ENCODE measurements at regions not wholly inside any gene's neighbourhood (a gene's known extent, or its start where the extent isn't known, plus 50 kb on each side); places are given as distances from the start of the nearest gene placed in this dataset.

- Histone ChIP-seq H3K4me2 (ENCODE audit: low read depth, low read length) (no peak overlapping the region), H3K4me3 (replicated peaks in 1 of 3; ENCODE audit: insufficient read depth in 1 of 3, low read depth in 2 of 3, low read length in 3 of 3) (no peak overlapping the region), H4K20me1 (ENCODE audit: insufficient read depth, low read length) (no peaks in the 10 kb centered on the region), H2AFZ (ENCODE audit: low read length) (no peak overlapping the region), H3K27me3 (ENCODE audit: control insufficient read depth in 1 of 2, insufficient read depth in 2 of 2, low read length in 2 of 2) (no peaks in the 10 kb centered on the region; a peak in 2 of 5 replicates), H3K36me3 (replicated peaks in 1 of 2; ENCODE audit: control insufficient read depth in 1 of 2, insufficient read depth in 2 of 2, low read length in 2 of 2) (no peaks in the 10 kb centered on the region), H3K9ac (ENCODE audit: insufficient read depth, low read depth, low read length) (no peak overlapping the region), H3K4me1 (ENCODE audit: insufficient read depth, low read length) (no peaks in the 10 kb centered on the region), H3K27ac (ENCODE audit: extremely low read length, insufficient read depth, low read length) (no peak overlapping the region), H3K79me2 (ENCODE audit: insufficient read depth, low read length) (no peaks in the 10 kb centered on the region), H3K9me3 (ENCODE audit: low read length) (no peaks in the 10 kb centered on the region)
- no peak for ATAC-seq
- intact Hi-C loops (cut with micrococcal nuclease; ENCODE audit: unreplicated experiment) (no loop called here), in situ Hi-C loops (cut with HindIII; ENCODE audit: extremely low pct_ligation_motif_present, low pct_unique_long_range_greater_than_20kb) (no loop called here)
- no peak for FAIRE-seq
- ChIA-PET POLR2A (no interaction called here), CTCF (ENCODE audit: low intra/inter-chr PET ratio, low total read pairs) (no interaction called here)
- no TSS peak for BruUV-seq (replicated peaks)
- no peak for DNase-seq (ENCODE audit: low spot score)
- no peak for TF ChIP-seq NCOA2 (CRISPR knock-in tag; IDR thresholded peaks at IDR 0.05)
- 33% methylated on average over 6 of the region's 11 CpGs for WGBS (ENCODE audit: low lambda C conversion rate)
Measured at GRCh38 chr10:104520653-104521052, 120.4 kb upstream of the SORCS3 start.

- H3K36me3 ChIP-seq (replicated peaks in 1 of 2; ENCODE audit: control insufficient read depth in 1 of 2, insufficient read depth in 2 of 2, low read length in 2 of 2): no peaks in the 10 kb centered on the region
- no peak overlapping the region for H3K27ac ChIP-seq (ENCODE audit: extremely low read length, insufficient read depth, low read length)
- BruUV-seq (replicated peaks): no TSS peak
- intact Hi-C loops (cut with micrococcal nuclease; ENCODE audit: unreplicated experiment) (no loop called here), in situ Hi-C loops (cut with HindIII; ENCODE audit: extremely low pct_ligation_motif_present, low pct_unique_long_range_greater_than_20kb) (no loop called here)
- no peaks in the 10 kb centered on the region; a peak in 1 of 5 replicates for H3K27me3 ChIP-seq (ENCODE audit: control insufficient read depth in 1 of 2, insufficient read depth in 2 of 2, low read length in 2 of 2)
- no peak overlapping the region for H3K4me3 ChIP-seq (replicated peaks in 1 of 3; ENCODE audit: insufficient read depth in 1 of 3, low read depth in 2 of 3, low read length in 3 of 3)
- WGBS (ENCODE audit: low lambda C conversion rate): 2% methylated on average over 6 of the region's 9 CpGs
- H3K4me1 ChIP-seq (ENCODE audit: insufficient read depth, low read length): no peaks in the 10 kb centered on the region
- CTCF ChIA-PET (ENCODE audit: low intra/inter-chr PET ratio, low total read pairs): no interaction called here
- DNase-seq (ENCODE audit: low spot score) (no peak), ATAC-seq (no peak), FAIRE-seq (no peak)
- no peaks in the 10 kb centered on the region for H3K79me2 ChIP-seq (ENCODE audit: insufficient read depth, low read length)
- no peak overlapping the region for H2AFZ ChIP-seq (ENCODE audit: low read length)
- no peaks in the 10 kb centered on the region for H4K20me1 ChIP-seq (ENCODE audit: insufficient read depth, low read length)
- H3K9ac ChIP-seq (ENCODE audit: insufficient read depth, low read depth, low read length): no peak overlapping the region
- TF ChIP-seq DR1 (CRISPR knock-in tag; IDR thresholded peaks at IDR 0.05) (no peak), HNF4A (CRISPR knock-in tag; IDR thresholded peaks at IDR 0.05) (no peak), RFXAP (CRISPR knock-in tag; IDR thresholded peaks at IDR 0.05; ENCODE audit: borderline replicate concordance) (no peak), CHCHD3 (CRISPR knock-in tag; IDR thresholded peaks at IDR 0.05) (no peak), GABPA (IDR thresholded peaks at IDR 0.05; ENCODE audit: low read depth, low read length) (no peak), GABPA (CRISPR knock-in tag; IDR thresholded peaks at IDR 0.05; ENCODE audit: low read depth) (no peak), ZNF543 (CRISPR knock-in tag; IDR thresholded peaks at IDR 0.05) (no peak), HNRNPUL1 (IDR thresholded peaks at IDR 0.05; ENCODE audit: low read depth, low read length) (no peak), SCMH1 (CRISPR knock-in tag; IDR thresholded peaks at IDR 0.05; ENCODE audit: borderline replicate concordance) (no peak)
- TF ChIP-seq, protein P1, sequence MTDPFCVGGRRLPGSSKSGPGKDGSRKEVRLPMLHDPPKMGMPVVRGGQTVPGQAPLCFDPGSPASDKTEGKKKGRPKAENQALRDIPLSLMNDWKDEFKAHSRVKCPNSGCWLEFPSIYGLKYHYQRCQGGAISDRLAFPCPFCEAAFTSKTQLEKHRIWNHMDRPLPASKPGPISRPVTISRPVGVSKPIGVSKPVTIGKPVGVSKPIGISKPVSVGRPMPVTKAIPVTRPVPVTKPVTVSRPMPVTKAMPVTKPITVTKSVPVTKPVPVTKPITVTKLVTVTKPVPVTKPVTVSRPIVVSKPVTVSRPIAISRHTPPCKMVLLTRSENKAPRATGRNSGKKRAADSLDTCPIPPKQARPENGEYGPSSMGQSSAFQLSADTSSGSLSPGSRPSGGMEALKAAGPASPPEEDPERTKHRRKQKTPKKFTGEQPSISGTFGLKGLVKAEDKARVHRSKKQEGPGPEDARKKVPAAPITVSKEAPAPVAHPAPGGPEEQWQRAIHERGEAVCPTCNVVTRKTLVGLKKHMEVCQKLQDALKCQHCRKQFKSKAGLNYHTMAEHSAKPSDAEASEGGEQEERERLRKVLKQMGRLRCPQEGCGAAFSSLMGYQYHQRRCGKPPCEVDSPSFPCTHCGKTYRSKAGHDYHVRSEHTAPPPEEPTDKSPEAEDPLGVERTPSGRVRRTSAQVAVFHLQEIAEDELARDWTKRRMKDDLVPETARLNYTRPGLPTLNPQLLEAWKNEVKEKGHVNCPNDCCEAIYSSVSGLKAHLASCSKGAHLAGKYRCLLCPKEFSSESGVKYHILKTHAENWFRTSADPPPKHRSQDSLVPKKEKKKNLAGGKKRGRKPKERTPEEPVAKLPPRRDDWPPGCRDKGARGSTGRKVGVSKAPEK (CRISPR knock-in tag; IDR thresholded peaks at IDR 0.05; ENCODE audit: borderline replicate concordance): no peak
- TF ChIP-seq, protein P2, sequence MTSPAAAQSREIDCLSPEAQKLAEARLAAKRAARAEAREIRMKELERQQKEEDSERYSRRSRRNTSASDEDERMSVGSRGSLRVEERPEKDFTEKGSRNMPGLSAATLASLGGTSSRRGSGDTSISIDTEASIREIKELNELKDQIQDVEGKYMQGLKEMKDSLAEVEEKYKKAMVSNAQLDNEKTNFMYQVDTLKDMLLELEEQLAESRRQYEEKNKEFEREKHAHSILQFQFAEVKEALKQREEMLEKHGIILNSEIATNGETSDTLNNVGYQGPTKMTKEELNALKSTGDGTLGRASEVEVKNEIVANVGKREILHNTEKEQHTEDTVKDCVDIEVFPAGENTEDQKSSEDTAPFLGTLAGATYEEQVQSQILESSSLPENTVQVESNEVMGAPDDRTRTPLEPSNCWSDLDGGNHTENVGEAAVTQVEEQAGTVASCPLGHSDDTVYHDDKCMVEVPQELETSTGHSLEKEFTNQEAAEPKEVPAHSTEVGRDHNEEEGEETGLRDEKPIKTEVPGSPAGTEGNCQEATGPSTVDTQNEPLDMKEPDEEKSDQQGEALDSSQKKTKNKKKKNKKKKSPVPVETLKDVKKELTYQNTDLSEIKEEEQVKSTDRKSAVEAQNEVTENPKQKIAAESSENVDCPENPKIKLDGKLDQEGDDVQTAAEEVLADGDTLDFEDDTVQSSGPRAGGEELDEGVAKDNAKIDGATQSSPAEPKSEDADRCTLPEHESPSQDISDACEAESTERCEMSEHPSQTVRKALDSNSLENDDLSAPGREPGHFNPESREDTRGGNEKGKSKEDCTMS (CRISPR knock-in tag; conservative IDR thresholded peaks at IDR 0.05): no peak
- no peak overlapping the region for H3K4me2 ChIP-seq (ENCODE audit: low read depth, low read length)
- H3K9me3 ChIP-seq (ENCODE audit: low read length): no peaks in the 10 kb centered on the region
- POLR2A ChIA-PET: no interaction called here
Measured at GRCh38 chr10:104521901-104522694, 119.0 kb upstream of the SORCS3 start.
